Ovary (tissue), 3 donors: ENCODE measurements at regions not wholly inside any gene's neighbourhood (a gene's known extent, or its start where the extent isn't known, plus 50 kb on each side); places are given as distances from the start of the nearest gene placed in this dataset.

Experiments
- POLR2A ChIP-seq: fragments of 450-650 bp; IDR thresholded peaks from one replicate; pipeline ENCODE4 v1.6.1; 2017; ENCODE audit warnings: antibody characterized with exemption, mild to moderate bottlenecking, moderate library complexity
- TF ChIP-seq, protein P1 (sequence below), 3 donors: fragments of 450-650 bp in 2 of 3; fragments of 200-600 bp in 1 of 3; IDR thresholded peaks; one replicate each; pipeline versions ENCODE4 v1.5.1 to v1.8.0; 2016 to 2022; ENCODE audit warnings: antibody characterized with exemption in 3 of 3, mild to moderate bottlenecking in 1 of 3
- donor health status: DM: no; HTN: no; CAD: no.

DNA sequence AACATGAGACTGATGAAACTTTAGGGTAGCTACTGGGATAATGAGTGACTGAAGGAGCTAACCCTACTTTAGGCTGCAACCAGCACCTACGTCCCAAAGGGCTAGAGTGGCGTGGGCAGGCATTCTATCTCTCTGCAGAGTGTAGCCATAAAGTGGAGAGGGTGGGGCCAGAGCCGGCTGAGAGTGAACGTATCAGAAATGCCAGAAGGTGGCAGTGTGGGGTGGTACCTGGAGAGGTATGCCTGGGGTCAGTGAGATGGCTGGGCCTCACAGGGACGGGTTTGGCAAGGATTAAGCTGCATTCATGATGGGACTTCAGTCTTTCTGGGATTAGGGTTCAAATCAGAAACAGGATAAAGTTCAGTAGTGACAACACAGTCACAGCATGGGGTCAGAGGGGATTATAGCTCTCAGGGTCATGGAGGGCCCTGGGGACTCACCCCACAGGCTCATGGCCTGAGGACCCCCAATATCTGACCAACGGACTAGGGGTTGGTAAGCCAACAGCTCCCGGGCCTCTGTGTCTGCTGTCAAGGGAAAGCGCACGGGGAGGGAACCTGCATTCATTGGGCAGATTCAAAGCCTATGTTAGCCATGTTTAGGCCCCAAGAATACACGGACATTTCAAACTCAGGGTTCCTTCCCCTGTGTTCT lies 86.5 kb upstream of the FOXB1 start:
- TF ChIP-seq, protein P1, sequence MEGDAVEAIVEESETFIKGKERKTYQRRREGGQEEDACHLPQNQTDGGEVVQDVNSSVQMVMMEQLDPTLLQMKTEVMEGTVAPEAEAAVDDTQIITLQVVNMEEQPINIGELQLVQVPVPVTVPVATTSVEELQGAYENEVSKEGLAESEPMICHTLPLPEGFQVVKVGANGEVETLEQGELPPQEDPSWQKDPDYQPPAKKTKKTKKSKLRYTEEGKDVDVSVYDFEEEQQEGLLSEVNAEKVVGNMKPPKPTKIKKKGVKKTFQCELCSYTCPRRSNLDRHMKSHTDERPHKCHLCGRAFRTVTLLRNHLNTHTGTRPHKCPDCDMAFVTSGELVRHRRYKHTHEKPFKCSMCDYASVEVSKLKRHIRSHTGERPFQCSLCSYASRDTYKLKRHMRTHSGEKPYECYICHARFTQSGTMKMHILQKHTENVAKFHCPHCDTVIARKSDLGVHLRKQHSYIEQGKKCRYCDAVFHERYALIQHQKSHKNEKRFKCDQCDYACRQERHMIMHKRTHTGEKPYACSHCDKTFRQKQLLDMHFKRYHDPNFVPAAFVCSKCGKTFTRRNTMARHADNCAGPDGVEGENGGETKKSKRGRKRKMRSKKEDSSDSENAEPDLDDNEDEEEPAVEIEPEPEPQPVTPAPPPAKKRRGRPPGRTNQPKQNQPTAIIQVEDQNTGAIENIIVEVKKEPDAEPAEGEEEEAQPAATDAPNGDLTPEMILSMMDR (IDR thresholded peaks at IDR 0.05), result no peak
- no peak for TF ChIP-seq POLR2A
